ENCODE measurements at regions not wholly inside any gene's neighbourhood (a gene's known extent, or its start where the extent isn't known, plus 50 kb on each side); places are given as distances from the start of the nearest gene placed in this dataset.

DNA sequence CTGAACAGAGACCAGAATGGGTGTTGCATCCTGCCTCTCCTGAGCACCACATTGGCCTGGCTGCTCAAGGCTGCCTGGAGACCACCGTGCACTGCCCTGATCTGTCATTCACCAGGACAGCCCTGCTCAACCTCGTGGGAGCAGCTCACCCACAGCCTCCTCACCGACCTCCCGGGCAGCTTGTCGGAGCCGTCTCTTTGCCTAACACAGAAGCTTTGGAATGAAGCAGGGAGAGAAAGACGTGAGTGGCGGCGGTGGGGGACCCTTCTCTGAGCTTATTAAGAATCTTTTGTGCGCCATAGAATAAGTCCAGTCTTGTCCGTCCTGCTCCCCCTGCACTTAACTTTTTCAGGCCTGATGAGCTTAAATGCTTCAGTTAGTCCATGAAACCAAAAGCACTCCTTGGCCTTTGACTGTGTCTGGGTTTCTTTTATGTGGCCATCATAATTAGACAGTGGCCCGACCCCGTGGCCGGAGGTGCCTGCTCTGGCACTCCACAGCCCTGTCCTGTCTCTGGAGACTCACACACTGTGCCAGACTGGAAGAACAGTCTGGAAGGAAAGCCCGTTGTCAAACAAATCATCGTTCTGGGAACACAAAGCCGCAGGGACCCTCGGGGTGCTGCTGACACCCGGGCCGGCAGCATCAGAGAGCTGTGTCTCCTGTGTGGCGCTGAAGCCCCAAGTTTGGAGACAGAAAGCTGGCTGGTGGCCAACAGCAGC, 192.8 kb downstream of the BCOR start:
- no peak for DNase-seq

DNA sequence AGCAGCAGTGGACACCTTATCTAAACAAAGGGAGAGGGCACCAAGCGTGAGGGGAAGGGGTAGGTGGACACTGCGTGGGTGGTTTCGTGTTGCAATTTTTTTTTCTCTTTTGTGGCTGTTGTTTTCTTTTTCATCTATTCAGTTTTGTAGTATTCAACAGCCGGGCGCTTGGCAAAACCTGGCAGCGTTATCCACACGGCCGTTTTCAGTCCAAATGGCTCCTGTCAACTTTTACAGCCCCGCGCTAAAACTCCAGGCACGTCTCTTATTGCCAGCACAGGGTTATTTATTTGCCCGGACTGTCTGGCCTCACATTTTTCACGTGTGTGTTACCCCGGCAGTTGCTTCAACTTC, 192.2 kb downstream of the BCOR start:
- DNase-seq = no peak

DNA sequence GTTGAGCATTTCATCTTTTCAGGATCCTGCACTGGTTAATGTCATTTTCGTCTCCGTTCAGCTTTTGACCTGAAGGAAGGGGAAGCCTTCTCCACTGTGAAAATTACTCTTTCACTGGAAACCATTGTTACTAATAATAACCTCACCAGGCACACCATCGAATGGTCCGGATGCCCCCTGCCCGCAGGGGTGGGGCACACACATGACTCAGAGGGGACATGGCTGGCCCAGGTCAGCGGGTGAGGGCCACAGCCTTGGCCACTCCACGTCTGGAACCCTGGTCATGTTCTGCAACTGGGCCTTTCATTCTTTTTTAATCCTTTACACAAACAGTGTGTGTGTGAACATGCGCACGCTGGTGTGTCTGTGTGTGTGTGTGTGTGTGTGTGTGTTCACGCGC, 191.8 kb downstream of the BCOR start:
- DNase-seq = no peak

DNA sequence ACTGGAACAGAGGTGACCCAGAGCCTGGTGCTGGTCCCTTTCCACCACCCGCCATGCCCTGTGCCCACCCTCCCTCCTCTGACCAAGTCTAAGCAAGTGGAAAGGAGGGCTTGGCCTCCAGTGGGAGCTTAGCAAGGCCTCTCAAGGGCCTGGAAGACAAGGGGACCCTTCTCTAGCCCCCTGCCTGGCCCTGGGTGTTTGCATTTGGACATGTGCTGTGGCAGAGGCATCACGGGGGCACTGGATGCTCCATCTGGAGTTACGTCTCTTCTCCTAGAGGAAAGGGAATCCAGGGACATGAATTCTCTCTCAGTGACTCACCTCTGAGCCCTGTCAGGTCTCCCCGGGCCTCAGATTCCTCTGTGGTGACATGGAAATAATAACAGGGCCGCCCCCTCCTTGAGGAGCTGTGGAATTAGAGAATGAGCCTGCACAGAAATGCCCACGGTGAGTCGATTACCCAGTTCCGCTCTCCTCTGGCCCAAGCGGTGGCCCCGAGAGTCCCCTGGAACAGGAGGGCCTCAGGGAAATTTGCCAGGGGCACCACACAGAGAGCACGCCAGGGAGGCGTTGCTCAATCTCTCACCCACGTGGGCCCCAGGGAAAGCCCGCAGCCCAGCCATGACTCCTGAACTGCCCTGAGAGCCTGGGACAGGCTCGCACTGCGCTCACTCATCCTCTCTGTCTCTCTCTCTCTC, 189.6 kb downstream of the BCOR start:
- DNase-seq = no peak

DNA sequence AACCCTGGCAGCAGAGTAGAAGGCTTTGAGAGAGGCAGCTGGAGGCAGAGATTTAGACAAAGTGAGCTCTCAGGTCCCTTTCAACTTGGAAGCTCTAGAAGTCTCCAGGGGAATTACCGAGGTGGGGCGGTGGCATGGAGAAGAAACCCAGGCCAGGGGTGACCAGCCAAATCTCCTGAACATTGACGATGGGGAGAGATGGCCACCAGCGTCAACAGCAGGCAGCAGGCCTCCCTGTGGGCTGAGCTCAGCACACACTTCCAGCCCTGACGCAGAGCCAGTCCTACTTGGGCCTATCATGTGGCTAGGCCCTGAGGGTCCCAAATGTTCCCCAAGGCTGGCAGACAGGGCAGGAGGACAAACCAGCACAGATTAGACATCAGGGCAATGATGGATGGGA, 187.8 kb downstream of the BCOR start:
- no peak for DNase-seq

DNA sequence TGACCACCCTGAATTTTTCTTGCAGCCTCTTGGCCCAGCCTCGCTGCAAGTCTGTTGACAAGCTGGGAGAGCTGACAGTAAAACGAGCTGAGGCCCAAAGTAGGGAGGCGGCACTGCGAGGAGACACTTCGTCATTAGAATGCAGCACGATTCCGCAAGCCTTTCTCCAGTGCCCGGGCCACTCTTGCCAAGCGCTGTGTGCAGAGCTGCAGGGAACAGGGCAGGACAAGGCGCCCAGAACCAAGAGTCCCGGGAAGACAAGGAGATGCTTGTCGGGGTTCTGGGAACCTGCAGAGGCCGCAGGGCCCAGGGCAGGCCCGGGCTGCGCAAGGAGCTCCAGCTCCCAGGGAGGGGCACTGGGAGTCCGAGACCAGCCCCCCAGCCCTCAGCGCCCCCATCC, 187.1 kb downstream of the BCOR start:
- no peak for DNase-seq

DNA sequence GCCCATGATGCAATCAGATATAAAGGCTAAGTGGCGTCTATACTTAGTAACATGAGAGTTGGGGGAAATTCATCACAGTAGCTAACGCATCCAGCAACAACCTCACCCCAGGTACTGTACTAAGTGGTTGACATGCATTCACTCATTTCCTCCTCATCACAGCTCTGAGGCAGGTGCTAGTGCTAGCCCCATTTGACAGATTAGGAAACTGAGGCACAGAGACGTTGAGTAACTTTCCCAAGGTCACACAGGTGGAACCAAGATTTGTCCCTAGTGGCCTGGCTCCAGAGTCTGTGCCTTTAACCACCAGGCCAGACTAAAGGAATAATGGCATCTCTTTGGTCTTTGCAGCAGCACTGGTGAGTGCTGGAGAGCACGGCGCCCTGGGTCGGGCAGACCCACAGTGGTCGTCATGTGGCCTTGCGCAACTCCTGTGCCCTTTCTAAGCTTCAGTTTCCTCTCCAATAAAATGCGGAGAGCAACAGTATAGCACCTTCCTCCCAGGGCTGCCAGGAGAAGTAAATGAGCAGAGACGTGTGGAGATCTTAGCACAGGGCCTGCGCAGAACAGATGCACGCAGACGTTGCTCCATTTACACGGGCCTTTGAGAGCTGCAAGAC, 186.4 kb downstream of the BCOR start:
- no peak for DNase-seq

DNA sequence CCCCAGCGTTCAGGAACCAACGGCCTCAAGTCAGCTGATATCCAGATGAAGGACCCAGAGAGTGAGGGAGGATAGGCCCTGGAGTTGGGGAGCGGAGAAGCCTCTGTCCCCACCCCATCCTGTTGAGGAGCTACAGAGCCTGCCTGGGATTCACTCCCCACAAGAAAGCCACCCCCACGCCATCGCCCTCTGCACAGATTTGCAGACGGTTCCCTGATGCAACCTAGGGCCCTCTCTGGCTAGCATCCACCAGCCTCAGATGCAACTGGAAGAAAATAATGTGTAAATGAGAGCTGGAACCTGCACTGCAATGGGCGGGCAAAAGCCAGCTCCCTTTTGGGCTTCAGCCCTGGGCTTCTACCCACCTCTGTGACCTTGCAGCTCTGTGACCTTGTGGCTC, 185.6 kb downstream of the BCOR start:
- DNase-seq = no peak

DNA sequence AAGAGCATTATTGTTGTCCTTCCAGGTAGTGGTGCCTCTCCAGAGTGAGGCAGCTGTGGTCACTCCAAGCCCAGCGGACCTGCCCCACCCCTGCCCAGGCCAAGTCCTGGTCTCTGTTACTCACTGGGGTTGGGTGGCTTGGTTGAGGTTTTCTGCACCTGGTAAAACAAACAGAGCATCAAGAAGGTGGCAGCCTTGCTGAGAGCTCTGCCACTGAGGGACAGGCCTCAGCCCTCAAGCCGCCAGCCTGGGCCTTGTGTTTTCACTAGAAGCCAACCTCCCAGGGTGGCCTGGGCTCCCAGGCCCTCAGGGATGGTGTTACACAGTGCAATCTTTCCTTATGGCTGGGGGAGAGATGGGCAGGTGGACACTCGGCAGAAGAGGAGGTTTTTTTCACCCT, 182.7 kb downstream of the BCOR start:
- no peak for DNase-seq

DNA sequence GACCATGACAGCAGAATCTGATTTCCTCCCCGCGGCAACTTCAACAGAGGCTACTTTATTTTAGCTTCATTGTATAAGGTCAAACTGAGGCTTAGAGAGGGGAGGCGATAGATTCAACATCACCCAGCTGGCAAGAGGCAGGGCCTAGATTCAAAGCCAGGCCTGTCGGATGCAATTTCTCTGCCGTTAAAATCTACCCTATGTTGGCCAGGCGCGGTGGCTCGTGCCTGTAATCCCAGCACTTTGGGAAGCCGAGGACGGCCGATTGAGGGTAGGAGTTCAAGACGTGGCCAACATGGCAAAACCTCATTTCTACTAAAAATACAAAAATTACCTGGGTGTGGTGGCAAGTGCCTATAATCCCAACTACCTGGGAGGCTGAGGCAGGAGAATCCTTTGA, 182.2 kb downstream of the BCOR start:
- DNase-seq = no peak

DNA sequence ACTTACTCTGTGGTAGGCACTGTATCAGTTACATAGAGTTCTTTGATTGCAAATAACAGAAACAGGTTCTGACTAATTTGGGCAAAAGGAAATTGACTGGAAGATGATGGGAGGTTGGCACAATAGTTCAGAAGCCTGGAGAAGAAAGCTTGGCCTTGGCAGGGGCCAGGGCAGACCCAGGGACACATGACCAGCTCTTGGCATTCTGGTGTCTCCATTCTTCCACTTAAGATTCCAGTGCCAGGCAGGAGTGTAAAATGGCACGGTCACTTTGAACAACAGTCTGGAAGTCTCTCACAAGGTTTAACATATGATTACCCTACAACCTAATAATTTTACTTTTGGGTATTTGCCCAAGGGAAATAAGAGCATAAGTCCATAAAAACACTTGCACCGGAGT, 175.9 kb downstream of the BCOR start:
- DNase-seq = no peak

DNA sequence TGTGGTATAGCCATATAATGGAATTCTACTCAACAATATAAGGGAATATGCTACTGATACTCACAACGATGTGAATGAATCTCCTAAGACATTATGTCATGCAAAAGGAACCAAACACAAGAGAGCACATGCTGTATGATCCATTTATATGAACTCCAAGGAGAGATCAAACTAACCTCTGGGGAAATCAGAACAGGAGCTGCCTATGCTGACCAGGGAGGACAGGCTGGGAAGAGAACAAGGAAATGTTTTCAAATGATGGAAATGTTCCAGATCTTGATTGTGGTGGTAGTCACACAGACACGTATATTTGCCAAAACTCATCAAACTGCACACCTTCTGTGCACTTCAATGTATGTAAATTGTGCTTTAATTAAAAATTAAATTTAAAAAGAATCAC, 175.3 kb downstream of the BCOR start:
- no peak for DNase-seq

DNA sequence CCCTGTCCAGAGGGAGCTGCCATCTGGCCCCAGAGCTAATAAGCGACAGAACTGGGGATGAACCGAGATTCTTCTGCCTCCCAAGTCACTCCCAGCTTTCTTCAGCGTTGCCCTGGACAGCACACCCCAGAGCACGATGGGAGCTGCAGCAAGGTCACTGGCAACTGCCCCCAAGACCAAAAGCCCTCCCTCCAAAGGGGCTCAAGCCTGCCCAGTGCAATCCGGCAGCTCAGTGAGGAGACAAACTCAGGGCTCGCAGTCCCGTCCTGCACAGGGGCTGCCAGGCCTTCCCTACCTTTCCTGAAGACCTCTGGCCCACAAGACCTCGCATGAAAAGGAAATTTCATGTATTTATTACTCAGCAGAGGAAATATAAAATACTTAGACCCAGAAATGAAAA, 174.8 kb downstream of the BCOR start:
- no peak for DNase-seq

DNA sequence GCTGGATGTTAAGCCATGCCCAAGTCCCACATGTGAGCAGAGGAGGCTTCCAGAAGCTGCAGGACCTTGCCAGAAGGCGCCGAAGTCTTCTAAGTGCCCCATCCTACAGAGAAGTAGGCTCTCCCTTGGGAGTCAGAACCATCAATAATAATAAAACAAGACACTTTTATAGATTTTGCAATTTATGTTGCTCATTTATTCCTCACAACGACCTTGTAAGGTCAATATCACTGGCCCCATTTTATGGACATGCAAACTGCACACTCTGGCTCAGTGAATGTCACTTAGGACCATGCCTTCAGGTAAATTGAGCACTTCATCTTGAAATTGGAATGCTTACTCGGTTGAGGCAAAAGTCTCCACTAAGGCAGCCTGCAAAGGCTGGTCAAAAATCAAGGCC, 170.4 kb downstream of the BCOR start:
- no peak for DNase-seq

DNA sequence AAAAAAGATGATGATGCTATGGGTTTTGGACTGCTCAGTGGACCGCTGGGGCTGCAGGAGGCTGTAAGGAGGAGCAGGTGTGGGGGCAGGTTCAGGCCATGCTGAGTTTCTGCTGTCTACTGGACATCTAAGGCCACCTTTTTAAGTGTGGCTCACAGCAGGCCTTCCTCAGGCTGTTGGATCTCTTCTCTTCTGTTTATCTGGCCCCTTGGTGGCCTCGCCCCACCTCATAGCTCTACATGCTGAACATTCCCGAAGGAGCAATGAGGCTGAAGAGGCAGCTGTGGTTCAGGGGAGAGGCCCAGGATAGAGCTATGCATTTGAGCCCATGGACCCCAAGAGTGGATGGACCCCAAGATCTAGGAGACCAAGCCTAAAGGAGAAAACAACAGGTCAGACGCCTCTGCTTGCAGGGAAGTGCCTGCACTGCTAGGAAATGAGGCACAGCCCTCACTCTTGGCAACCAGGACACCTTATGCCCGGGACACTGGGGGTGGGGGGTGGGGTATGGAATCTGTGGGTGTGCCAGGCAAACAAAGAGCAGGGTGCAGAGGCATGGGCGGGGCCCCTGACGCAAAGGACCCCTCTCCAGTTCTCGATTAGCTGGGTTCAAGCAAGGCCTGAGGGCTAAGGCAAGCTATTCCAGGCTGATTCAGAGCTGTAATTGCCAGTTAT, 168.9 kb downstream of the BCOR start:
- no peak for DNase-seq

DNA sequence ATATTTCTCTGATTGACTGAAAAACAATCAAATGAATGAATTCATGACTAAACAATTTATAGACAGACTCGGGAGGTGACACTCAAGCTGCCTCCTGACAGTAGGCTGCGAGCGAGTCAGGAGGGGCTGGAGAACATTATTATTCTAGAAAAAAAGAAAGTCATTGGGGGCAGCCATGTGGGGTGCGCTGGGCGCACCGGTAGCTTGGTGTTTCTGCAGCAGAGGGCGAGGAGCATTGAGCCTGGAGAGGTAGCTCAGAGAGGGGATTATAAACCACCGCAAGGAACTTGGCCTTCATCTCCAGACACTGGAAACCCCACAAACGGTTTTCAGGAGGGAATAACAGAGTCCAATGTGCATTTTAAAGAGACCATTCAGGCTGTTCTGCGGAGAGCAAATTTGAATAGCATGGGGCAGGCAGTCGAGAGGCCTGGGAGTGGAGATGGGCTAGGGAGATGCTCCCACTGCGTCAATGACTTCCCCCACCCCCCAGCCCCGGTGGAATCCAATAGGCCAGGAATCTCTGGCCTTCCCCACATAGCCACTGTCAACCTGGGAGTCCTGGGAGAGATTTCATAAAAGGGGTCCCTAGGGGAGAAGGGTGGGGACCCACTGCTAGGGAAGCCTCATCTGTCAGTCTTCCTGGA, 168.3 kb downstream of the BCOR start:
- DNase-seq = no peak

DNA sequence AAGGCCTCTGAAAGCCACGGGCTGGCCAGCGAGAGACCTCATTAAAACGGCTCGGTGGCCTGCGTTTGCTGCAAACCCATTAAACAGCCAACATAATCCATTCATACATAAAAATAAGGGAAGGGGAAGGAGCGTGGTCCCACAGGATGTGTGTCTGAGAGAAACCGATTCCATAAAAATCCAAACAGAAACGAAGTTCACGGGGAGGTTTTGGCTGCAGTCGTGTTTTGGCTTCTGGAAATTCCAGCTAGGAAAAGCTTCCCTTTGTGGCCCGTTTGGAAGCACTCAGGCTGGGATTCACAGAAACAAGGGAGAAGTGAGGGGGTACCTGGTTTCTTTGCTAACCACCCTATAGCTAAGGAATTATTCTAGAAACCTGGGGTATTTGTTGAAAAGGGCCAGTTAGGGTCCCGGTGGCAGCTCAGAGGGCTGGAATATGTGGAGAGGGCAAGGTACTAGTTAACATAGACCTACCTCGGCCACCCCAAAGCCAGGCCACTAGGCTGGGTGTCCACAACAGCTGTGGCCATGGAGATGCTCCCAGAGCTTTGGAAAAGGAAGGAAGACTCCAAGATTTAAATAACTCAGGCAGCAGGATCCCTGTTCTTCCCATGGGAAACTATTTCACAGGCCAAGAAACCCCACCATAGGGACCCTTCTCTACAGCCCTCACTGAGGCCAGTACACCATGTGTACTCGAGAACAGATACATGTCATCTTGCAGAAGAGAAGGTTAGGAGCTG, 166.8 kb downstream of the BCOR start:
- no peak for DNase-seq

DNA sequence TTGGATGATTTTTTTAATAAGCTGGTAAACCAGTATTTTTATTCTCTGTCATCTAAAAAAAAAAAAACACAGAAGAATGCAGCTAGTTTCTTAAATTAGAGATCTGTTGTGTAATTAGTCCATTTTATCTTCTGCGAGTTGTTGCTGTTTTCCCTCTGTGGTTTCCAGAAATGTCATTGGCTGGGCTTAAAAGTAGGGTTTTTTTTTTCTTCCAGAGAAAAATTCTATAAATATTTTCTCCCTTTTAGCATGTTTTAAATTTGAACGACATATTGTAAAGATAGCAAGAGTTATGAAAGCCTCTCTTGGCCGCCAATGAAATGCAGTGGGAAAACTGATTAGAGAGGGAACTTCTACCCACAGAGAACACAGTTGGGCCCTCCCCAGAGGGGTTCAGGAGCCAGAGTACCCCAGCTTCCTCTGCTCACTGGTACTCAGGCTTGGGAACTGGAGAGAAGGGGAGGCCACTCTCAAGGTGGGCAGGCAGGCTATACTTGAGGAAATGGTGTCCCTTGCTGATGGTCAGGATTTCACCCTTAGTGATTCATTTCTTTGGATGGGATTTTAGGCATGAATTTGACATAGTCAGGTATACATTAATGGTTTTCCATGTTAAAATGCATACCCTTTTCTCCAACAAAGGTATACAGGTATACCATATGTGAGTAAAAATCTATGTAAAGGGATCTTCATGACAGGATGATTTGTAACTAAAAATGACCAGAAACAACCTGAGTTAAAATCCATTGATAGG, 166.1 kb downstream of the BCOR start:
- no peak for DNase-seq

DNA sequence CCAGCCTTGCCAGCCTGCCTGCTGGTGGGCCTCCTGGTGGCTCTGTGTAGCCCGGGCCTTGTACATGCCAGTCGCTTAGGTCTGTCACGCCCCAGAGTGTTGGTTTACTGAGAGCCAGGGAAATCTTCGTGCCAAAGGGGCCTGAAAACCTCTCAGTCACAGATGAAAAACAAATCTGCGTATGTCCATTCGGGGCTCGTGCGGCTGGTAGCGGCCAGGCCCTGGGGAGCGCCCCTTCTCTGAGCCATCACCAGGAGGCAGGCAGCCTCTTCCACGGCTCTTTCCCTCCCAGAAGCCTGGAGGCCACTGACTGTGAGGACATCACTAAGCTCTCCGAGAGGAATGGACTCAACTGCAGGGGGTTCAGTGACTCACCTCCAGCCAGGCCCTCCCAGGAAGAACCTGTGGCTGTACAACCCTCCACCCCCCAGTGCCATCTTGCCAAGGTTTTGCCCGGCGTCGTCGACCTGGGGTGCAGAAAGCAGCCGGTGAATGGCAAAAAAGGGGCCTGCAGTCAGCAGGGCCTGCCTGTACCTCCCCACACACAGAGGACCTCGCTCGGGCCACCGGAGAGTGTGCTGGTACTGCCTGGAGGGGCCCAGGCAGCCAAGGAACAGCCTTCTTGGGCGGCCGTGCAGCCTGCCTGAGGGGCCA, 162.2 kb downstream of the BCOR start:
- no peak for DNase-seq

DNA sequence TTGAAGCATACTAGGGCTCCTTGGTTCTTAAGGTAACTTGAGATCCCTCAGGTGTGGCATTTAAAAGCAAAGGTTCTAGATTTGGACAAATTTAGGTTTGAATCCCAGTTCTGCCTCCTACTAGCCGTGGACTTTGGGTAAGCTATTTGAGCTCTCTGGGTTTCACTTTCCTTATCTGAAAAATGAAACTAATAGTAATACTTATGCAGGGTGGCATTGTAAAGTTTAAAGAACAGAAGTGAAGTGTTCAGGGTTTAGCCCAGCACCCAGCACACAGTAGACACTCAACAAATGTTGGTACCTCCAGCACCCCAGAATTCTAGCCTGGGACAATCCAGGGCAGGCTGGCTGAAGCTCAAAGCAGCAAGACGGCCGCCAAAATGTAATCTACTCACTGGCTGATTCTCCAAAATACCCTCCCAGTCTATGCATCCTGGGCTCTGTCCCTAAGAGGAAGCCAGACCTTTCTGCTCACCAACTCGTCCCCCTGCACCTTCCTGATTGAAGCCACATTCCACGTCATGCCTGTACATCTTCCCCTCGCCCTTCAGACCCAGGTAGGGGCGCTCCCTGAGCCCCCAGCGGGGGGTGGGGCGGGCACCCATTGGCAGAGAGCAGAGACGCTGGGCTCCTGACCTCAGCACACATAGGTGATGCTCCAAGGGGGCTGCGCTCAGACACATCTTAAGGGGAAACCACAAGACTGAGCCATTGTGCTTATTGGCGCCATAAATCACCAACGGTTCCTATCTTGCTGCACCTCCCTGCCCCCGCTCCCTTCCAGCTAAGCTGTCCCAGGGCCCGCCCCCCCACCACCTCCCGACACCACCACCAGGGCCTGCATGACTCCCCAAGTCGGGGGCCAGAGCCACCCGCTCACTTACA, 160.6 kb downstream of the BCOR start:
- DNase-seq = no peak
